K562 (cell line): ENCODE measurements at regions not wholly inside any gene's neighbourhood (a gene's known extent, or its start where the extent isn't known, plus 50 kb on each side); places are given as distances from the start of the nearest gene placed in this dataset.

Experiments
- ATAC-seq: fragments of 200-7000 bp; cut with Tn5 transposase; 3 replicates; pipeline ENCODE4 v1.9.1; 2020; ENCODE audit warnings: moderate library complexity
- BruUV-seq: library from RNA; stranded (reverse); fragments of 400-500 nt; replicated peaks from 2 replicates; lab custom pipeline; 2021; lab: Mats Ljungman, UMichigan
- CTCF ChIA-PET: fragments of 300-600 bp; formaldehyde crosslinking; extraction: SDS; loops from one replicate; lab custom pipeline; 2021; ENCODE audit warnings: low intra/inter-chr PET ratio; lab: Yijun Ruan, JAX
- POLR2A ChIA-PET: fragments of 300-600, 350-650 bp; sonication (Branson Sonifier 250); formaldehyde crosslinking; extraction: SDS; loops from one replicate; lab custom pipeline; 2021; ENCODE audit warnings: antibody characterized with exemption, inconsistent platforms; lab: Yijun Ruan, JAX
- DNase-seq, 4 experiments: peaks; one replicate each; pipeline versions ENCODE4 v3.0.0 to v3.0.0-alpha.2; 2011 to 2018; ENCODE audit warnings: low spot score in 3 of 4, mixed read lengths in 3 of 4; ENCODE audit errors: extremely low read depth in 1 of 4
- FAIRE-seq: peaks from 2 replicates; lab custom pipeline; 2011; peaks lifted over from hg19 to GRCh38; lab: Jason Lieb, UNC
- H2AFZ ChIP-seq: 2 replicates; pipeline ENCODE4 v1.6.0; 2011; ENCODE audit warnings: low read depth, low read length, control low read depth, inconsistent platforms
- H3K27ac ChIP-seq: fragments of 200-600 bp; 3 replicates; pipeline ENCODE4 v1.8.0; 2011; ENCODE audit warnings: low read depth, mild to moderate bottlenecking, control low read depth, inconsistent platforms, low read length, moderate library complexity, mixed read lengths; ENCODE audit errors: extremely low read depth
- H3K27me3 ChIP-seq, 2 experiments: fragments of 300-600 bp in 1 of 2; 2 replicates in 1 of 2; 3 replicates in 1 of 2; pipeline versions ENCODE4 v1.6.0 to v1.8.0; 2011; ENCODE audit warnings: inconsistent platforms in 2 of 2, low read length in 2 of 2, mild to moderate bottlenecking in 1 of 2, mixed read lengths in 1 of 2, moderate library complexity in 1 of 2; ENCODE audit not compliant: control insufficient read depth in 2 of 2, insufficient read depth in 2 of 2
- H3K36me3 ChIP-seq: fragments of 300-600 bp; 3 replicates; pipeline ENCODE4 v1.8.0; 2011; ENCODE audit warnings: mild to moderate bottlenecking, low read length, inconsistent platforms; ENCODE audit not compliant: control insufficient read depth, insufficient read depth
- H3K4me1 ChIP-seq, 2 experiments: fragments of 200-600 bp in 1 of 2; replicated peaks in 1 of 2; 2 replicates in 1 of 2; 3 replicates in 1 of 2; pipeline versions ENCODE4 v1.5.1 to v1.8.0; 2011; ENCODE audit warnings: inconsistent platforms in 2 of 2, low read length in 2 of 2, mild to moderate bottlenecking in 1 of 2, mixed read lengths in 1 of 2, moderate library complexity in 1 of 2; ENCODE audit not compliant: control insufficient read depth in 2 of 2, insufficient read depth in 2 of 2
- H3K4me2 ChIP-seq: 2 replicates; pipeline ENCODE4 v1.6.1; 2011; ENCODE audit warnings: low read length, control low read depth, inconsistent platforms, mixed read lengths; ENCODE audit not compliant: insufficient read depth
- H3K4me3 ChIP-seq: fragments of 200-600 bp; sonication (generic), shearing (Covaris generic); 2 replicates; pipeline ENCODE4 v1.5.1; 2016; ENCODE audit warnings: control low read depth, inconsistent platforms
- H3K79me2 ChIP-seq: fragments of 200-600 bp; 3 replicates; pipeline ENCODE4 v1.8.0; 2011; ENCODE audit warnings: low read length, inconsistent platforms; ENCODE audit not compliant: control insufficient read depth, insufficient read depth
- H3K9ac ChIP-seq, 2 experiments: 2 replicates each; pipeline versions ENCODE4 v1.6.0 to v1.6.1; 2011; ENCODE audit warnings: low read depth in 2 of 2, low read length in 2 of 2, control low read depth in 1 of 2, inconsistent platforms in 1 of 2, mild to moderate bottlenecking in 1 of 2, mixed read lengths in 1 of 2; ENCODE audit not compliant: insufficient read depth in 1 of 2
- H3K9me1 ChIP-seq: one replicate; pipeline ENCODE4 v1.6.0; 2011; ENCODE audit warnings: inconsistent platforms, mild to moderate bottlenecking, low read length, moderate library complexity; ENCODE audit not compliant: control insufficient read depth, insufficient read depth
- H3K9me3 ChIP-seq: replicated peaks from 2 replicates; pipeline ENCODE4 v1.5.1; 2011; ENCODE audit warnings: low read depth, low read length, inconsistent platforms; ENCODE audit not compliant: control insufficient read depth, insufficient read depth
- H4K20me1 ChIP-seq: replicated peaks from 2 replicates; pipeline ENCODE4 v1.6.1; 2011; ENCODE audit warnings: low read length, inconsistent platforms, mixed read lengths; ENCODE audit not compliant: control insufficient read depth, insufficient read depth
- KLF10 ChIP-seq: fragments of 250-450 bp; sonication (Bioruptor Pico); IDR thresholded peaks from 2 replicates; pipeline ENCODE4 v1.6.1; 2021; ENCODE audit warnings: matching md5 sums
- MTA1 ChIP-seq: fragments of 450-650 bp; IDR thresholded peaks from 2 replicates; pipeline ENCODE4 v1.6.1; 2017; ENCODE audit warnings: borderline replicate concordance
- PHF8 ChIP-seq: fragments of 200-600 bp; sonication (generic); IDR thresholded peaks from 2 replicates; pipeline ENCODE4 v1.6.1; 2012; ENCODE audit warnings: mixed run types, mild to moderate bottlenecking, inconsistent platforms, low read length, moderate library complexity, borderline replicate concordance
- RFX7 ChIP-seq: fragments of 250-450 bp; sonication (Bioruptor Pico); IDR thresholded peaks from 2 replicates; pipeline ENCODE4 v1.5.1; 2021; ENCODE audit warnings: mild to moderate bottlenecking
- SMC3 ChIP-seq: conservative IDR thresholded peaks from 2 replicates; pipeline ENCODE4 v1.6.1; 2011; ENCODE audit warnings: low read depth, low read length, improper control_type of control experiment; ENCODE audit not compliant: insufficient read depth
- SOX6 ChIP-seq: fragments of 450-650 bp; IDR thresholded peaks from 2 replicates; pipeline ENCODE4 v1.6.1; 2014; ENCODE audit warnings: mild to moderate bottlenecking
- STAT5A ChIP-seq: IDR thresholded peaks from 2 replicates; pipeline ENCODE4 v1.6.1; 2012; ENCODE audit warnings: low read length, inconsistent platforms, borderline replicate concordance
- ZNF146 ChIP-seq: IDR thresholded peaks from one replicate; pipeline ENCODE4 v1.6.1; 2018; ENCODE audit warnings: missing compliant biosample characterization; ENCODE audit not compliant: unreplicated experiment
- ZNF431 ChIP-seq: sonication (generic); formaldehyde crosslinking; IDR thresholded peaks from 2 replicates; pipeline ENCODE4 v1.8.0; 2022; ENCODE audit warnings: mild to moderate bottlenecking, missing genetic modification reagents
- WGBS: fragments of 100-300 bp; shearing (Covaris generic); methylation state at CpG from one replicate; pipeline ENCODE4 v1.1.6; 2016; ENCODE audit warnings: low coverage, mixed read lengths; ENCODE audit not compliant: insufficient coverage; ENCODE audit errors: missing lambda C conversion rate; 5-methylcytosine and 5-hydroxymethylcytosine counted together
- in situ Hi-C: fragments of 300-500 bp; cut with MboI; formaldehyde crosslinking; loops from 4 replicates; pipeline ENCODE4 v1.15.0; 2018; ENCODE audit warnings: inconsistent platforms, mixed read lengths
- intact Hi-C: fragments of 100-400 bp; cut with micrococcal nuclease; formaldehyde crosslinking; loops from 2 replicates; pipeline ENCODE4 v1.14.2; 2022
- TF ChIP-seq, protein P1 (sequence below), 2 experiments: fragments of 200-800 bp in 1 of 2; sonication (Bioruptor generic) in 1 of 2; sonication (generic) in 1 of 2; formaldehyde crosslinking in 1 of 2; IDR thresholded peaks in 1 of 2; conservative IDR thresholded peaks in 1 of 2; 2 replicates each; pipeline versions ENCODE4 v1.5.0 to v1.6.1; 2016 to 2020; ENCODE audit warnings: missing compliant biosample characterization in 1 of 2, missing genetic modification characterization in 1 of 2, missing genetic modification reagents in 1 of 2
- TF ChIP-seq, protein P2 (sequence below): fragments of 450-650 bp; IDR thresholded peaks from 2 replicates; pipeline ENCODE4 v1.6.1; 2016; ENCODE audit warnings: antibody characterized with exemption
- TF ChIP-seq, protein P3 (sequence below): sonication (generic); formaldehyde crosslinking; IDR thresholded peaks from 2 replicates; pipeline ENCODE4 v1.8.0; 2022; ENCODE audit warnings: missing genetic modification reagents, mild to moderate bottlenecking, borderline replicate concordance
- TF ChIP-seq, protein P4 (sequence below), 3 experiments: fragments of 200-800 bp in 1 of 3; fragments of 250-450 bp in 1 of 3; fragments of 450-650 bp in 1 of 3; sonication (Bioruptor Pico) in 1 of 3; sonication (Bioruptor generic) in 1 of 3; formaldehyde crosslinking in 1 of 3; IDR thresholded peaks; 2 replicates each; pipeline versions ENCODE4 v1.6.1 to v1.8.0; 2016 to 2022; ENCODE audit warnings: mild to moderate bottlenecking in 2 of 3, missing genetic modification characterization in 2 of 3, missing compliant biosample characterization in 1 of 3, moderate library complexity in 1 of 3

DNA sequence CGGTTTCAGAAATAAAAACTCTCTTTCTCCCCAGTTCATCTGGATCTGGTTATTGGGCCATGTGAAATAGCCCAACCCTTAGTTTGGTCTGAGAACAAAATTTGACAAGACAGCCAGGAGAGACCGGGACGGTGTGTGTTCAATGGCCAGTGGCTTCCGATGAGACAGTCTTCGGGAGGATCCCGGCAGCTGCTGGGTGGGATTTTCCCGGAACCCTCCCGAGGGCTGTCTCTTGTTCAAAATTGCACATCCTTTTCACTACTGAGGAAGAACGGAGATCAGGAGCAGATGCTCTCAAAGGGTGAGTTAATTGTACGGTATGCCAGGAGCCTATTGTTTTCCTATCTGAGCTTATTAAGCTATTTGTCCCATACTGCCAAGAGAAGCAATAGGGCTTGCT, 166.5 kb downstream of the PRR32 start:
- Histone ChIP-seq H3K79me2 (no peaks in the 10 kb centered on the region), H3K9me1 (no peaks in the 10 kb centered on the region), H3K27ac (no peak overlapping the region), H3K4me2 (no peak overlapping the region), H3K4me1 (no peaks in the 10 kb centered on the region), H3K36me3 (no peaks in the 10 kb centered on the region), H3K9me3 (no peaks in the 10 kb centered on the region), H3K9ac (no peak overlapping the region), H4K20me1 (no peaks in the 10 kb centered on the region), H3K4me3 (no peak overlapping the region), H3K27me3 (no peaks in the 10 kb centered on the region), H2AFZ (no peak overlapping the region)
- ChIA-PET POLR2A (no interaction called here), CTCF (no interaction called here)
- FAIRE-seq: no peak
- DNase-seq: no peak
- no peak for ATAC-seq
- BruUV-seq: no TSS peak
- in situ Hi-C loops (no loop called here), intact Hi-C loops (no loop called here)
- 2% methylated on average over 6 of the region's 10 CpGs for WGBS
- TF ChIP-seq, protein P1, sequence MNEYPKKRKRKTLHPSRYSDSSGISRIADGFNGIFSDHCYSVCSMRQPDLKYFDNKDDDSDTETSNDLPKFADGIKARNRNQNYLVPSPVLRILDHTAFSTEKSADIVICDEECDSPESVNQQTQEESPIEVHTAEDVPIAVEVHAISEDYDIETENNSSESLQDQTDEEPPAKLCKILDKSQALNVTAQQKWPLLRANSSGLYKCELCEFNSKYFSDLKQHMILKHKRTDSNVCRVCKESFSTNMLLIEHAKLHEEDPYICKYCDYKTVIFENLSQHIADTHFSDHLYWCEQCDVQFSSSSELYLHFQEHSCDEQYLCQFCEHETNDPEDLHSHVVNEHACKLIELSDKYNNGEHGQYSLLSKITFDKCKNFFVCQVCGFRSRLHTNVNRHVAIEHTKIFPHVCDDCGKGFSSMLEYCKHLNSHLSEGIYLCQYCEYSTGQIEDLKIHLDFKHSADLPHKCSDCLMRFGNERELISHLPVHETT (CRISPR knock-in tag; conservative IDR thresholded peaks at IDR 0.05 in 1 of 2, IDR thresholded peaks at IDR 0.05 in 1 of 2): no peak
- TF ChIP-seq, protein P2, sequence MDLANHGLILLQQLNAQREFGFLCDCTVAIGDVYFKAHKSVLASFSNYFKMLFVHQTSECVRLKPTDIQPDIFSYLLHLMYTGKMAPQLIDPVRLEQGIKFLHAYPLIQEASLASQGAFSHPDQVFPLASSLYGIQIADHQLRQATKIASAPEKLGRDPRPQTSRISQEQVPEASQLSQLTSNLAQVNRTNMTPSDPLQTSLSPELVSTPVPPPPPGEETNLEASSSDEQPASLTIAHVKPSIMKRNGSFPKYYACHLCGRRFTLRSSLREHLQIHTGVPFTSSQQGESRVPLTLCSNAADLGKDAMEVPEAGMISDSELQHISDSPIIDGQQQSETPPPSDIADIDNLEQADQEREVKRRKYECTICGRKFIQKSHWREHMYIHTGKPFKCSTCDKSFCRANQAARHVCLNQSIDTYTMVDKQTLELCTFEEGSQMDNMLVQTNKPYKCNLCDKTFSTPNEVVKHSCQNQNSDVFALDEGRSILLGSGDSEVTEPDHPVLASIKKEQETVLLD: no peak
- TF ChIP-seq SOX6 (no peak), STAT5A (no peak), PHF8 (no peak), KLF10 (CRISPR knock-in tag) (no peak), ZNF431 (CRISPR knock-in tag) (no peak), MTA1 (no peak), ZNF146 (CRISPR knock-in tag) (no peak), RFX7 (no peak), SMC3 (no peak)
- TF ChIP-seq, protein P3, sequence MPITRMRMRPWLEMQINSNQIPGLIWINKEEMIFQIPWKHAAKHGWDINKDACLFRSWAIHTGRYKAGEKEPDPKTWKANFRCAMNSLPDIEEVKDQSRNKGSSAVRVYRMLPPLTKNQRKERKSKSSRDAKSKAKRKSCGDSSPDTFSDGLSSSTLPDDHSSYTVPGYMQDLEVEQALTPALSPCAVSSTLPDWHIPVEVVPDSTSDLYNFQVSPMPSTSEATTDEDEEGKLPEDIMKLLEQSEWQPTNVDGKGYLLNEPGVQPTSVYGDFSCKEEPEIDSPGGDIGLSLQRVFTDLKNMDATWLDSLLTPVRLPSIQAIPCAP (CRISPR knock-in tag): no peak
- TF ChIP-seq, protein P4, sequence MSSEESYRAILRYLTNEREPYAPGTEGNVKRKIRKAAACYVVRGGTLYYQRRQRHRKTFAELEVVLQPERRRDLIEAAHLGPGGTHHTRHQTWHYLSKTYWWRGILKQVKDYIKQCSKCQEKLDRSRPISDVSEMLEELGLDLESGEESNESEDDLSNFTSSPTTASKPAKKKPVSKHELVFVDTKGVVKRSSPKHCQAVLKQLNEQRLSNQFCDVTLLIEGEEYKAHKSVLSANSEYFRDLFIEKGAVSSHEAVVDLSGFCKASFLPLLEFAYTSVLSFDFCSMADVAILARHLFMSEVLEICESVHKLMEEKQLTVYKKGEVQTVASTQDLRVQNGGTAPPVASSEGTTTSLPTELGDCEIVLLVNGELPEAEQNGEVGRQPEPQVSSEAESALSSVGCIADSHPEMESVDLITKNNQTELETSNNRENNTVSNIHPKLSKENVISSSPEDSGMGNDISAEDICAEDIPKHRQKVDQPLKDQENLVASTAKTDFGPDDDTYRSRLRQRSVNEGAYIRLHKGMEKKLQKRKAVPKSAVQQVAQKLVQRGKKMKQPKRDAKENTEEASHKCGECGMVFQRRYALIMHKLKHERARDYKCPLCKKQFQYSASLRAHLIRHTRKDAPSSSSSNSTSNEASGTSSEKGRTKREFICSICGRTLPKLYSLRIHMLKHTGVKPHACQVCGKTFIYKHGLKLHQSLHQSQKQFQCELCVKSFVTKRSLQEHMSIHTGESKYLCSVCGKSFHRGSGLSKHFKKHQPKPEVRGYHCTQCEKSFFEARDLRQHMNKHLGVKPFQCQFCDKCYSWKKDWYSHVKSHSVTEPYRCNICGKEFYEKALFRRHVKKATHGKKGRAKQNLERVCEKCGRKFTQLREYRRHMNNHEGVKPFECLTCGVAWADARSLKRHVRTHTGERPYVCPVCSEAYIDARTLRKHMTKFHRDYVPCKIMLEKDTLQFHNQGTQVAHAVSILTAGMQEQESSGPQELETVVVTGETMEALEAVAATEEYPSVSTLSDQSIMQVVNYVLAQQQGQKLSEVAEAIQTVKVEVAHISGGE (CRISPR knock-in tag; IDR thresholded peaks at IDR 0.05): no peak
